Endothelial cell of umbilical vein (primary cell): ENCODE measurements at regions not wholly inside any gene's neighbourhood (a gene's known extent, or its start where the extent isn't known, plus 50 kb on each side); places are given as distances from the start of the nearest gene placed in this dataset.

Experiments used
- BruUV-seq: library from RNA; stranded (reverse); fragments of 400-500 nt; replicated peaks from 2 replicates; lab custom pipeline; 2021; lab: Mats Ljungman, UMichigan
- CTCF ChIA-PET: fragments of 300-600, 350-600 bp; sonication (Branson Sonifier 250); formaldehyde crosslinking; loops from one replicate; lab custom pipeline; 2021; ENCODE audit warnings: antibody characterized with exemption, inconsistent platforms; lab: Charles Lee
- POLR2A ChIA-PET: fragments of 300-600, 350-600 bp; sonication (Branson Sonifier 250); formaldehyde crosslinking; loops from one replicate; lab custom pipeline; 2021; ENCODE audit warnings: antibody characterized with exemption, inconsistent platforms; lab: Charles Lee
- DNase-seq: peaks from one replicate; pipeline ENCODE4 v3.0.0-alpha.2; 2011; ENCODE audit warnings: low read depth, low spot score
- FAIRE-seq: peaks from 2 replicates; lab custom pipeline; 2011; peaks lifted over from hg19 to GRCh38; lab: Jason Lieb, UNC
- H2AFZ ChIP-seq: 2 replicates; pipeline ENCODE4 v1.6.0; 2012; ENCODE audit warnings: low read depth, low read length, control low read depth, inconsistent platforms
- H3K27ac ChIP-seq: 2 replicates; pipeline ENCODE4 v1.5.1; 2011; ENCODE audit warnings: low read depth, mild to moderate bottlenecking, control low read depth, low read length, moderate library complexity; ENCODE audit not compliant: insufficient read depth
- H3K27me3 ChIP-seq, 2 experiments: 2 replicates each; pipeline versions ENCODE4 v1.6.0 to v1.6.1; 2011; ENCODE audit warnings: low read length in 2 of 2, mixed read lengths in 1 of 2; ENCODE audit not compliant: control insufficient read depth in 2 of 2, insufficient read depth in 2 of 2
- H3K36me3 ChIP-seq, 2 experiments: 2 replicates in 1 of 2; 3 replicates in 1 of 2; pipeline ENCODE4 v1.5.1; 2011; ENCODE audit warnings: low read length in 2 of 2, mild to moderate bottlenecking in 1 of 2, moderate library complexity in 1 of 2; ENCODE audit not compliant: control insufficient read depth in 2 of 2, insufficient read depth in 2 of 2; ENCODE audit errors: extremely low read depth in 1 of 2
- H3K4me1 ChIP-seq: 3 replicates; pipeline ENCODE4 v1.5.1; 2011; ENCODE audit warnings: mild to moderate bottlenecking, low read length; ENCODE audit not compliant: control insufficient read depth, insufficient read depth; ENCODE audit errors: extremely low read depth
- H3K4me2 ChIP-seq: 2 replicates; pipeline ENCODE4 v1.6.1; 2011; ENCODE audit warnings: low read length, control low read depth, mixed read lengths; ENCODE audit not compliant: insufficient read depth
- H3K4me3 ChIP-seq, 3 experiments: fragments of 200-600 bp in 1 of 3; sonication (generic), shearing (Covaris generic) in 1 of 3; replicated peaks in 1 of 3; 2 replicates each; pipeline ENCODE4 v1.5.1; 2011 to 2016; ENCODE audit warnings: control low read depth in 3 of 3, low read length in 3 of 3, mild to moderate bottlenecking in 2 of 3, inconsistent platforms in 1 of 3, low read depth in 1 of 3, moderate library complexity in 1 of 3; ENCODE audit not compliant: insufficient read depth in 1 of 3
- H3K79me2 ChIP-seq: 2 replicates; pipeline ENCODE4 v1.6.0; 2012; ENCODE audit warnings: low read length, inconsistent platforms; ENCODE audit not compliant: control insufficient read depth, insufficient read depth
- H3K9ac ChIP-seq: replicated peaks from 2 replicates; pipeline ENCODE3; 2011; ENCODE audit warnings: low read length, control low read depth; ENCODE audit not compliant: insufficient read depth; ENCODE audit errors: extremely low read depth
- H3K9me1 ChIP-seq: replicated peaks from 3 replicates; pipeline ENCODE4 v1.6.0; 2011; ENCODE audit warnings: mild to moderate bottlenecking, low read length; ENCODE audit not compliant: control insufficient read depth, insufficient read depth; ENCODE audit errors: extremely low read depth
- H3K9me3 ChIP-seq: replicated peaks from 2 replicates; pipeline ENCODE4 v1.5.1; 2012; ENCODE audit warnings: low read length, inconsistent platforms; ENCODE audit not compliant: control insufficient read depth, insufficient read depth
- H4K20me1 ChIP-seq: replicated peaks from 2 replicates; pipeline ENCODE3; 2011; ENCODE audit warnings: mild to moderate bottlenecking, low read length; ENCODE audit not compliant: control insufficient read depth, insufficient read depth; ENCODE audit errors: extremely low read depth
- CTCF ChIP-seq, 2 donors: IDR thresholded peaks; 1 replicate in 1 of 2; 2 replicates in 1 of 2; pipeline ENCODE4 v1.5.1; 2011; ENCODE audit warnings: low read length in 2 of 2, mild to moderate bottlenecking in 2 of 2, moderate library complexity in 2 of 2, control low read depth in 1 of 2, inconsistent platforms in 1 of 2, low read depth in 1 of 2; ENCODE audit not compliant: insufficient read depth in 1 of 2; ENCODE audit errors: extremely low read depth in 1 of 2
- EZH2 ChIP-seq: IDR thresholded peaks from 2 replicates; pipeline ENCODE4 v1.6.1; 2012; ENCODE audit warnings: borderline replicate concordance, low read depth, mild to moderate bottlenecking, moderate library complexity, low read length, inconsistent platforms; ENCODE audit not compliant: severe bottlenecking
- FOS ChIP-seq: IDR thresholded peaks from 2 replicates; pipeline ENCODE4 v1.6.1; 2011; ENCODE audit warnings: mild to moderate bottlenecking, low read length, moderate library complexity, borderline replicate concordance; ENCODE audit not compliant: insufficient read depth
- GATA2 ChIP-seq: IDR thresholded peaks from 2 replicates; pipeline ENCODE4 v1.7.0; 2011; ENCODE audit warnings: low read depth, mild to moderate bottlenecking, moderate library complexity, mixed read lengths, low read length; ENCODE audit not compliant: insufficient read length, insufficient read depth
- JUN ChIP-seq: IDR thresholded peaks from 2 replicates; pipeline ENCODE4 v1.6.1; 2011; ENCODE audit warnings: borderline replicate concordance, low read depth; ENCODE audit not compliant: insufficient read length, insufficient read depth
- MAX ChIP-seq: IDR thresholded peaks from 2 replicates; pipeline ENCODE4 v1.6.1; 2011; ENCODE audit not compliant: insufficient read depth, insufficient read length
- MYC ChIP-seq: IDR thresholded peaks from one replicate; pipeline ENCODE4 v1.6.1; 2011; ENCODE audit warnings: mild to moderate bottlenecking, low read depth, low read length
- POLR2A ChIP-seq: IDR thresholded peaks from 2 replicates; pipeline ENCODE4 v1.6.1; 2012; ENCODE audit warnings: low read depth, mild to moderate bottlenecking, control low read depth, low read length
- POLR2AphosphoS5 ChIP-seq: IDR thresholded peaks from 2 replicates; pipeline ENCODE4 v1.6.1; 2012; ENCODE audit warnings: low read depth, mild to moderate bottlenecking, control low read depth, low read length, moderate library complexity; ENCODE audit not compliant: insufficient read depth
- dilution Hi-C: fragments of 300-500 bp; cut with MboI; formaldehyde crosslinking; loops from one replicate; pipeline ENCODE4 v1.15.0; 2019; ENCODE audit warnings: low sequenced_read_pairs; ENCODE audit not compliant: extremely low pct_ligation_motif_present
- intact Hi-C: fragments of 100-400 bp; cut with micrococcal nuclease; formaldehyde crosslinking; loops from one replicate; pipeline ENCODE4 v1.10.0; 2022

DNA sequence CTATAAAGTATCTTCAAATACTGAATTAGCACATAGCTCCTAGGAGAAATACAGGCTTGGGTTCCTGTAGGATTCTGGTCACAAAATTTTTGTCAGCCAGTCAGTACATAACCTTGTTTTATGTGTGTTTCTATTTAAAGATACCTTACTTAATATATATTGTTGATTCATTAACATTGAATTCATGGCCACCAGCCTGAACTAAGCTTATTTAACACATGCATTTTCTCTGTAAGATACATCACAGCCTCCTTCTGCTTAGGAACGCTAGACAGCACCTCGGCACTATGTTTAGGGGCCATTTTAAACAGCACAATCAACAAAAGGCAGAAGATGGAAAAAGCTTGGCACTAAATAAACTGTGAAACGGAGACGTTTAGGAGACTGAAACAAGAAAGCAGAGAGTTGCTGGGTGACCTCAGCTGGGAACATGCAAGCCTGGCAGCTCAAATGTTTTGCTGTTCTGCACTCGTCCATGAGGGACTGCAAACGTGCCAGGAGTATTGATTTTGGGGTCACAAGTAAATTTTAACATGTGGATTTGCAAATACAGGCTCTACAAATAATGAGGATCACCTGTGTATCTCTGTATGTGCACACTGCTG, 432.2 kb upstream of the TPM1 start:
- ChIA-PET CTCF (no interaction called here), POLR2A (no interaction called here)
- Histone ChIP-seq H3K4me3 (no peak overlapping the region), H3K36me3 (no peaks in the 10 kb centered on the region), H3K9ac (no peak overlapping the region), H3K9me1 (no peaks in the 10 kb centered on the region), H3K27ac (no peak overlapping the region), H4K20me1 (no peaks in the 10 kb centered on the region), H3K9me3 (no peaks in the 10 kb centered on the region), H3K79me2 (no peaks in the 10 kb centered on the region), H3K4me2 (no peak overlapping the region), H3K27me3 (no peaks in the 10 kb centered on the region), H2AFZ (no peak overlapping the region), H3K4me1 (no peaks in the 10 kb centered on the region)
- DNase-seq, result no peak
- dilution Hi-C loops (no loop called here), intact Hi-C loops (no loop called here)
- FAIRE-seq, result no peak
- no TSS peak for BruUV-seq
- TF ChIP-seq JUN, result no peak
- TF ChIP-seq MYC, result no peak
- TF ChIP-seq POLR2A, result no peak
- TF ChIP-seq CTCF (IDR thresholded peaks at IDR 0.05; ENCODE audit: extremely low read depth in 1 of 2, insufficient read depth in 1 of 2, low read depth in 1 of 2, low read length in 2 of 2), result no peak
- no peak for TF ChIP-seq GATA2
- TF ChIP-seq POLR2AphosphoS5, result no peak
- TF ChIP-seq MAX, result no peak
- TF ChIP-seq EZH2, result no peak
- no peak for TF ChIP-seq FOS
